NCI-H774 (cell line): ENCODE measurements at regions not wholly inside any gene's neighbourhood (a gene's known extent, or its start where the extent isn't known, plus 50 kb on each side); places are given as distances from the start of the nearest gene placed in this dataset.

ENCODE experiments used
- DNase-seq: peaks from one replicate; lab custom pipeline; 2025; lab: John Stamatoyannopoulos, UW

DNA sequence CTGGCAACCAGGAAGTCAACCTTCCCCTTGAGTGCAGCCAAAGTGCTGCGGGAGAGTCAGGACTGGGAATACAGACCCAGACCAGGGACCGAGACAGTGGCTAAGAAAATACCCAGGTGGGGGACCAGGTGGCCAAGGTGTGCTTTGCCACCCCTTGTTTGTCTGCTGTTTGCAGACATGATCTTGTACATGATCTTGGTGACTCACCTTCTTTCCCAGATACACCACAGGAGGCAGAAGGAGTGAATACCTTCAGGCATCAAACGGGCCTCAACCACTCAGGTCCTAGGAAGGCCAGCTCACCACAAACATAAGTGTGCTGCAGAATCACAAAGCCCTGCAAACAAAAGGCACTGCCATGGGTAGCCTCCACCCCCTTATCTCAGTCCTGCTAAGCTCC is 62.0 kb downstream of the CNGA2 start:
- no peak for DNase-seq

DNA sequence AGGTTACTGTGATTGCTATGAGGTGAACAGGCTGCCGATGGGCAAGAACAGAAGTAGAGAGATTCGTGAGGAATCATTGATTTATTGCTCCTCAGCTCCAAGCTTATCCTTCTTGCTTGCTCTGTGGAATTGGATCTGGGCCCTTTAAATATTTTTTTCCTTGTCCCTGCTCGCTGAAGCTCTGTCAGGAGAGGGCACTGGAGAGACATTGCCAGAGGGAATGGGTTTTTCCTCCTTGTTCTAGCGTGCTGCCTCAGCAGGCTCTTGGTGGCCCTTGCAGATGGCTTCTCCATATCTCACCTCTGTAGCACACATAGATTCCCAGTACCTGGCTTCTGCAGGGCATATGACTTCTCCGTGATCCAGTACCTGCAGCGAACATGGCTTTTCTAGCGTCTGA is 67.4 kb downstream of the CNGA2 start:
- no peak for DNase-seq

DNA sequence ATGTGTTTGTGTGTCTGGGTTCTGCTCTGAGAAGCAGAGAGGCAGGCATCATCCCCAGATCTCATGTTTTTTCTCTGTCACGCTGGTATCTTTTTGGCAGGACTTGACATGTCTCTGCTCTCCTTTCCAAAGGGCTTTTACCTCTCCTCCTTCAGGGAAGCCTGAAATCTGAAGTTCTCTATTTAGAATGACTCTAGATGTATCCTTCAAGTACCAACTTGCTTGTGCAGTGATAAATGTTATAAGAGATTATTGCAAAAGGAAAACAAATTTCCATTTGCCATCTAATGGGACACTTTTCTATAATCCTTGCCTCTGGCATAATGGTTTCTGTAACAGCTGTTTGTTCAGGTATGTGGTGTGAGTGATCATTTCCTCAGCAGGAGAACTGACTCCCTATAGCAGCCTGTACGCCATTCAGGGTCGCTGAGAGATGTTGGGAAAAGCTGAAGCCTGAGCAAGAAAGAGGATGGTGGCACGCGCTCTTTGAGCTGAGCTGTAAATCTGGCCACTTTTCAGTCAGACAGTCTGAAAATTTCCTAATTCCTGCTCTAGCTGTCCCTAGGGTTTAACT is 72.5 kb downstream of the CNGA2 start:
- no peak for DNase-seq

- no peak for DNase-seq
These were observed 78.1 kb downstream of the CNGA2 start for GRCh38 chrX:151812661-151813060.

DNA sequence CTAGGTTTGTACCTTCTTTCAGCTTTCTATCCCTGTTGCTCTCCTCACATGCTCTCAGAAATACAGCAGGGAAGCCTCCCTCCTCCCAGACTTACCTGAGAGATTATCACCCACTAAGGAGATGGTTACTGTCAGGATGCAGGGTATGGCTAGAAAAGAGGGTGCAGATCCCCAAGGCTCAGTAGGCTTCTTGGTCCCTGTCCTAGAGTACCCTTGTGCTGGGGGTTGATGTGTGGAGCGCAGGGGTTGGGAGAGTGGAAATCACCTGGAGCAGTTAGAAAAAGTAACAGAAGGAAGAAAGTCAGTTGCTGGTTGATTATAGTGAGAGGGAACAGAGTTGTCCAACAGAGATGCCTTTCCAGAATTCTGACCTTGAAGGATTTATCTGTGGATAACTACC is 80.2 kb downstream of the CNGA2 start:
- DNase-seq = no peak

DNA sequence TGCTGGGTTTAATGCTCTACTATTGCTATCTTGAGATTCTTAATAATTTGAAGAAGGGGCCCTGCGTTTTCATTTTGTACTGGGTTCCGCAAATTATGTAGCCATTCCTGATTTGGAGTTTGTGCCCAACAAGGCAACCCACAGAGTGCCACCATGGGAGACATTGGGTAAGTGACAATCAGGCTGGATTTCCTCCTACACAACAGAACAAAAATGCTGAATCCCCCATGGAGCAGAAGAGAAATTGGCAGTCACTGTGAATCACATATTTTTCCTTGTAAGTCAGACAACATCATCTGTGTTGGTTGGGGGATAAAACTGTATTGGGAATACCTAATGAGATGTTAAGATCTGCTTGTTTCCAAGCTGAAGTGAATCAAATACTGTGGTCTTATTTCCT is 80.9 kb downstream of the CNGA2 start:
- no peak for DNase-seq

- no peak for DNase-seq
These were observed 82.4 kb downstream of the CNGA2 start for GRCh38 chrX:151816934-151817333.

- DNase-seq = no peak
These were observed 84.3 kb downstream of the CNGA2 start for GRCh38 chrX:151818828-151819227.

DNA sequence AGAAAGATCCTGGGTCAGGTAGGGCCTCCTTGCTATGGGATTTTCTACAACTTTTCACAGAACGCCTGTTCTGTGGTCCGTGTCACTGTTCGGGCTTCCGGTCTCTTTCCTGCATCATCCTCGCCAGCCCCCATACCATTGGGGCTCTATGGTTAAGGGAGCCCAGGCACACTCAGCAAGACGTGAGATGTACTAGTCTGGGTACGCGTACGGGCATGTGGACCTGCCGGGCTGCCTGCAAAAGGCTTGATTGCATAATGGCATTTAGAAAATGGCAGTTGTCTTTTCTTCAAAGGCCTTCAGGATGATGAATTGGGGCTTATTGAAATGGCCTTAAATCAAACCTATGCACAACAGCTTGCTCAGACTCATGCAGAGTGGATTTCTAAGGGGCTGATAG is 86.7 kb downstream of the CNGA2 start:
- no peak for DNase-seq

DNA sequence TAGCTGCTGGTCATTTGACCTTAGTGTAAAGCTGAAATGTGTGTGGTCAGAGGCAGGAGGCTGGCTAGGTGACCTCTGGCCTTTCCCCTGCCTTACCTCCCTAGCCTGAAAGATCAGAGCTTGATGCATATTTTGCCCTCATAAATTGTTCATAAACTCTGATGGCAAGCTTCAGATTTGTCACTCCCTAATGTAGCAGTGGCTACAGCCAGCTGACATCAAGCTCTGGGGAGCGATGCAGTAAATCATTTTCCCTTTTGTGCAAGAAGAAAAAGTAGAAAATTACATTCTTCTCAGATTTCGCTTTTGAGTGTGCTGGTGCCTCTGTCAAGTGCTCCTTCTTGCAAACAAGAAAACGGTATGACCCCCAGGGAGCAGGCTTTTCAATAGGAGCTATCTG is 87.7 kb upstream of the MAGEA4 start:
- no peak for DNase-seq

GRCh38 chrX:151825925-151826485 is 86.7 kb upstream of the MAGEA4 start:
- DNase-seq = no peak

DNA sequence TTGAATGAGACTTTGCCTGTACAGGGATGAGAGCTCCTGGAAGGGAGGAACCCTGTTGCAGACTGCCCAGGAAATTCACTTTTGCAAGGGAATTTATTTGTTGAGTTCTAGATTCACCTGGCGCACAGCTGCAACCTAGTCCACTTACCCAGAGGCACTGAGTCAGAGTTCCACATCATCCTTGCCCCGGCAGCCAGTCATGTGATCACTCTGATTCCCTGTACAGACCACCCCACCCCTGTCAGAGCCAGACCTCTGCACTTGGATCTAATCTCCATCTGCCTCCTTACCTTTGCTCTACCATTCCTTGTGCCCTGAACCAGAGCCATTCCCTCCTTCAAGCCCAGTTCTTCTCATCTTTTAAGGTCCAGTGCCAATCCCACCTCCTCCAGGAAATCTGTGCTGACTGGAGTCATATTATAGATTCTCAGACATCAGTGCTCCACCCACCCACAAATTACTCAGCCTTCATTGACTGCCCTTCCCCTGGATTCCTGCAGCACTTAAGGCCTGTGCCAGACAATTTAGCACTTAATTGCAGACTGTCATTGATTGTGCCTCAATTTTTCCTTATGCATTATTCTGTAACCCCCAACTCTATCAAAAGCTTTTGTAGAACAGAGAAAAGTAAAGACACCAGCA is 84.1 kb upstream of the MAGEA4 start:
- no peak for DNase-seq

GRCh38 chrX:151830911-151831310 is 81.8 kb upstream of the MAGEA4 start:
- DNase-seq = peak; percentile 65

- no peak for DNase-seq
These were observed 60.4 kb upstream of the MAGEA4 start for GRCh38 chrX:151852294-151852693.

- no peak for DNase-seq
These were observed 57.8 kb upstream of the MAGEA4 start for GRCh38 chrX:151854726-151855495.

DNA sequence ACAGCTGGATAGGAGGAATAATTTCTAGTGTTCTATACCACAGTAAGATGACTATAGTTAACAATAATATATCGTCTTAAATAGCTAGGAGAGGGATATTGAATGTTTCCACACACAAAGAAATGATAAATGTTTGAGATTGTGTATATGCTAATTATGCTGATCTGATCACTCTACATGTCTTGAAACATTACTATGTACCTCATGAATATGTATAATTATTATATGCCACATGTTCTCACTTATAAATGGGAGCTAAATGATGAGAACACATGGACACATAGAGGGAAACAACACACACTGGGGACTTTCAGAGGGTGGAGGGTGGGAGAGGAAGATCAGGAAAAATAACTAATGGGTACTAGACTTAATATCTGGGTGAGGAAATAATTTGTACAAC is 53.2 kb upstream of the MAGEA4 start:
- DNase-seq = no peak

- DNase-seq = no peak
These were observed 51.9 kb upstream of the MAGEA4 start for GRCh38 chrX:151860827-151861226.
